ENCODE measurements at regions not wholly inside any gene's neighbourhood (a gene's known extent, or its start where the extent isn't known, plus 50 kb on each side); places are given as distances from the start of the nearest gene placed in this dataset.

DNA sequence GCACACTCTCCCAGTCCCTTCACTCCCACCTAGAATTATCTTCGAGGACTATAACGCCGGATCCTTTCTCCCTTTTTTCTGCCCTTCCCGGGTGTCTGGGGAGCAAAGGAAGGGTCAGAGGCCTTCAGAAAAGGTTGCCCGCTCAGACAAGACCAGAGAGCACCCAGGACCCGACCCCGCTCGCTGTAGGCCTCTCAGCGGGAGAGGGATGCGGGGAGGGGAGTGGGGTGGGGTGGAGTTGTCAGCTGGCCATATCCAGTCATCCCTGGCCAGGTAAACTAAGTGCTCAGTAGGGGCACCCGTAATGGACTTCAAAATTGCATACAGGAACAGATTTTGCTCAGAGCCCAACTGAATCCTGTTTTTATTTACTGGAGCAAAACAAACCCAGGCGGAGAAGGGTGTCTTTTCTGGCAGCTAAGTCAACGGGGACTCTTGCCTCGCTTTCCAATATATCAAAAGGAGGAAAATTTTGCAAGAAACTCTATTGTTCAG lies 65.0 kb downstream of the NOL4 start:
- TF ChIP-seq, protein P1, sequence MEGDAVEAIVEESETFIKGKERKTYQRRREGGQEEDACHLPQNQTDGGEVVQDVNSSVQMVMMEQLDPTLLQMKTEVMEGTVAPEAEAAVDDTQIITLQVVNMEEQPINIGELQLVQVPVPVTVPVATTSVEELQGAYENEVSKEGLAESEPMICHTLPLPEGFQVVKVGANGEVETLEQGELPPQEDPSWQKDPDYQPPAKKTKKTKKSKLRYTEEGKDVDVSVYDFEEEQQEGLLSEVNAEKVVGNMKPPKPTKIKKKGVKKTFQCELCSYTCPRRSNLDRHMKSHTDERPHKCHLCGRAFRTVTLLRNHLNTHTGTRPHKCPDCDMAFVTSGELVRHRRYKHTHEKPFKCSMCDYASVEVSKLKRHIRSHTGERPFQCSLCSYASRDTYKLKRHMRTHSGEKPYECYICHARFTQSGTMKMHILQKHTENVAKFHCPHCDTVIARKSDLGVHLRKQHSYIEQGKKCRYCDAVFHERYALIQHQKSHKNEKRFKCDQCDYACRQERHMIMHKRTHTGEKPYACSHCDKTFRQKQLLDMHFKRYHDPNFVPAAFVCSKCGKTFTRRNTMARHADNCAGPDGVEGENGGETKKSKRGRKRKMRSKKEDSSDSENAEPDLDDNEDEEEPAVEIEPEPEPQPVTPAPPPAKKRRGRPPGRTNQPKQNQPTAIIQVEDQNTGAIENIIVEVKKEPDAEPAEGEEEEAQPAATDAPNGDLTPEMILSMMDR (IDR thresholded peaks at IDR 0.05) = no peak
- no peak for TF ChIP-seq POLR2A (IDR thresholded peaks at IDR 0.05)
